Mucosa of descending colon (tissue), 3 donors: ENCODE measurements at regions not wholly inside any gene's neighbourhood (a gene's known extent, or its start where the extent isn't known, plus 50 kb on each side); places are given as distances from the start of the nearest gene placed in this dataset.

Experiments
- ATAC-seq: fragments of 200-7000 bp; cut with Tn5 transposase; one replicate; pipeline ENCODE4 v1.9.1; 2020; ENCODE audit warnings: mild to moderate bottlenecking, moderate library complexity
- DNase-seq, 3 donors: peaks; one replicate each; pipeline ENCODE4 v3.0.0-alpha.2; 2020
- H3K36me3 ChIP-seq: fragments of 200-600 bp; one replicate; pipeline ENCODE4 v1.8.0; 2021; ENCODE audit warnings: low read depth, mild to moderate bottlenecking
- H3K4me1 ChIP-seq: fragments of 200-600 bp; one replicate; pipeline ENCODE4 v1.8.0; 2021; ENCODE audit warnings: low read depth, mild to moderate bottlenecking
- H3K4me3 ChIP-seq: fragments of 200-600 bp; one replicate; pipeline ENCODE4 v1.8.0; 2021; ENCODE audit warnings: mild to moderate bottlenecking
- H3K9me3 ChIP-seq: fragments of 200-600 bp; one replicate; pipeline ENCODE4 v1.8.0; 2021; ENCODE audit warnings: mild to moderate bottlenecking
- CTCF ChIP-seq: fragments of 200-600 bp; IDR thresholded peaks from one replicate; pipeline ENCODE4 v1.8.0; 2022; ENCODE audit warnings: antibody characterized with exemption, mild to moderate bottlenecking
- intact Hi-C, 2 donors: fragments of 100-400 bp; cut with DNase I in 1 of 2; cut with micrococcal nuclease in 1 of 2; formaldehyde crosslinking; loops; one replicate each; pipeline versions ENCODE4 v1.11.0 to v1.11.1; 2022; cut with DNase I, micrococcal nuclease
- donor health status: DM: no; HTN: no; CAD: no; lungs with moderate emphysema.
- donor health status: DM: no; HTN: no; CAD: no.
- donor health status: DM: no; HTN: yes; CAD: no.

- no peak for TF ChIP-seq CTCF
- intact Hi-C loops = no loop called here
- DNase-seq (no peak), ATAC-seq (no peak)
- Histone ChIP-seq H3K4me3 (no peak overlapping the region), H3K36me3 (no peaks in the 10 kb centered on the region), H3K9me3 (no peaks in the 10 kb centered on the region), H3K4me1 (no peaks in the 10 kb centered on the region)
These were observed 135.3 kb downstream of the WSCD1 start for GRCh38 chr17:6205525-6205924.

GRCh38 chr17:6205033-6205432, 134.9 kb downstream of the WSCD1 start:
- Histone ChIP-seq H3K9me3 (no peaks in the 10 kb centered on the region), H3K36me3 (no peaks in the 10 kb centered on the region), H3K4me1 (no peaks in the 10 kb centered on the region), H3K4me3 (no peak overlapping the region)
- DNase-seq (no peak), ATAC-seq (no peak)
- TF ChIP-seq CTCF = no peak
- intact Hi-C loops = no loop called here

- TF ChIP-seq CTCF = no peak
- H3K9me3 ChIP-seq = no peaks in the 10 kb centered on the region
- intact Hi-C loops = no loop called here
- H3K4me3 ChIP-seq = no peak overlapping the region
- DNase-seq (no peak), ATAC-seq (no peak)
- no peaks in the 10 kb centered on the region for H3K36me3 ChIP-seq
- H3K4me1 ChIP-seq = no peaks in the 10 kb centered on the region
These were observed 134.1 kb downstream of the WSCD1 start for GRCh38 chr17:6204203-6204722.

- DNase-seq (no peak), ATAC-seq (no peak)
- TF ChIP-seq CTCF = no peak
- Histone ChIP-seq H3K4me3 (no peak overlapping the region), H3K4me1 (no peaks in the 10 kb centered on the region), H3K36me3 (no peaks in the 10 kb centered on the region), H3K9me3 (no peaks in the 10 kb centered on the region)
- intact Hi-C loops = no loop called here
These were observed 126.2 kb downstream of the WSCD1 start for GRCh38 chr17:6196355-6196754.

- Histone ChIP-seq H3K4me1 (no peaks in the 10 kb centered on the region), H3K4me3 (no peak overlapping the region), H3K9me3 (no peaks in the 10 kb centered on the region), H3K36me3 (no peaks in the 10 kb centered on the region)
- DNase-seq = no peak
- ATAC-seq = no peak
- TF ChIP-seq CTCF = no peak
- intact Hi-C loops = no loop called here
These were observed 124.9 kb downstream of the WSCD1 start for GRCh38 chr17:6195123-6195522.
